Fibroblast of lung (primary cell): ENCODE measurements at regions not wholly inside any gene's neighbourhood (a gene's known extent, or its start where the extent isn't known, plus 50 kb on each side); places are given as distances from the start of the nearest gene placed in this dataset.

Source experiments
- DNase-seq, 2 donors: peaks; one replicate each; pipeline versions ENCODE4 v3.0.0 to v3.0.0-alpha.2; 2010; ENCODE audit warnings: low read depth in 2 of 2
- H2AFZ ChIP-seq: 2 replicates; pipeline ENCODE4 v1.5.1; 2012; ENCODE audit warnings: low read length, control low read depth, inconsistent platforms
- H3K27ac ChIP-seq: 2 replicates; pipeline ENCODE4 v1.5.1; 2011; ENCODE audit warnings: low read length, control low read depth; ENCODE audit not compliant: insufficient read depth
- H3K27me3 ChIP-seq: 2 replicates; pipeline ENCODE4 v1.5.1; 2011; ENCODE audit warnings: mild to moderate bottlenecking, low read length; ENCODE audit not compliant: control insufficient read depth, insufficient read depth
- H3K36me3 ChIP-seq: 2 replicates; pipeline ENCODE4 v1.5.1; 2011; ENCODE audit warnings: low read length; ENCODE audit not compliant: control insufficient read depth, insufficient read depth
- H3K4me1 ChIP-seq: 2 replicates; pipeline ENCODE4 v1.5.1; 2011; ENCODE audit warnings: low read length; ENCODE audit not compliant: control insufficient read depth, insufficient read depth; ENCODE audit errors: extremely low read depth
- H3K4me2 ChIP-seq: 2 replicates; pipeline ENCODE4 v1.5.1; 2011; ENCODE audit warnings: low read length, control low read depth; ENCODE audit not compliant: insufficient read depth; ENCODE audit errors: extremely low read depth
- H3K4me3 ChIP-seq, 4 experiments: fragments of 200-600 bp in 1 of 4; sonication (generic) in 1 of 4; replicated peaks in 1 of 4; 2 replicates each; pipeline ENCODE4 v1.5.1; 2011 to 2016; ENCODE audit warnings: low read length in 4 of 4, low read depth in 3 of 4, mild to moderate bottlenecking in 3 of 4, control low read depth in 2 of 4, inconsistent platforms in 1 of 4, mixed read lengths in 1 of 4; ENCODE audit not compliant: insufficient read depth in 1 of 4; ENCODE audit errors: control extremely low read depth in 1 of 4
- H3K79me2 ChIP-seq: 2 replicates; pipeline ENCODE4 v1.5.1; 2012; ENCODE audit warnings: mild to moderate bottlenecking, low read length, inconsistent platforms; ENCODE audit not compliant: control insufficient read depth, insufficient read depth
- H3K9ac ChIP-seq: 2 replicates; pipeline ENCODE4 v1.5.1; 2011; ENCODE audit warnings: mild to moderate bottlenecking, low read length, control low read depth; ENCODE audit not compliant: insufficient read depth
- H3K9me3 ChIP-seq: 2 replicates; pipeline ENCODE4 v1.5.1; 2012; ENCODE audit warnings: low read depth, low read length; ENCODE audit not compliant: control insufficient read depth, insufficient read depth
- H4K20me1 ChIP-seq: 2 replicates; pipeline ENCODE4 v1.5.1; 2011; ENCODE audit warnings: low read length; ENCODE audit not compliant: control insufficient read depth, insufficient read depth; ENCODE audit errors: extremely low read depth
- EZH2 ChIP-seq: IDR thresholded peaks from 2 replicates; pipeline ENCODE4 v1.5.1; 2012; ENCODE audit warnings: low read length, control low read depth, mild to moderate bottlenecking; ENCODE audit errors: missing control alignments
- TF ChIP-seq, protein P1 (sequence below), 2 donors: IDR thresholded peaks in 1 of 2; conservative IDR thresholded peaks in 1 of 2; 1 replicate in 1 of 2; 2 replicates in 1 of 2; pipeline ENCODE4 v1.5.1; 2011 to 2012; ENCODE audit warnings: low read length in 2 of 2, control low read depth in 1 of 2, inconsistent platforms in 1 of 2, low read depth in 1 of 2, mild to moderate bottlenecking in 1 of 2

DNA sequence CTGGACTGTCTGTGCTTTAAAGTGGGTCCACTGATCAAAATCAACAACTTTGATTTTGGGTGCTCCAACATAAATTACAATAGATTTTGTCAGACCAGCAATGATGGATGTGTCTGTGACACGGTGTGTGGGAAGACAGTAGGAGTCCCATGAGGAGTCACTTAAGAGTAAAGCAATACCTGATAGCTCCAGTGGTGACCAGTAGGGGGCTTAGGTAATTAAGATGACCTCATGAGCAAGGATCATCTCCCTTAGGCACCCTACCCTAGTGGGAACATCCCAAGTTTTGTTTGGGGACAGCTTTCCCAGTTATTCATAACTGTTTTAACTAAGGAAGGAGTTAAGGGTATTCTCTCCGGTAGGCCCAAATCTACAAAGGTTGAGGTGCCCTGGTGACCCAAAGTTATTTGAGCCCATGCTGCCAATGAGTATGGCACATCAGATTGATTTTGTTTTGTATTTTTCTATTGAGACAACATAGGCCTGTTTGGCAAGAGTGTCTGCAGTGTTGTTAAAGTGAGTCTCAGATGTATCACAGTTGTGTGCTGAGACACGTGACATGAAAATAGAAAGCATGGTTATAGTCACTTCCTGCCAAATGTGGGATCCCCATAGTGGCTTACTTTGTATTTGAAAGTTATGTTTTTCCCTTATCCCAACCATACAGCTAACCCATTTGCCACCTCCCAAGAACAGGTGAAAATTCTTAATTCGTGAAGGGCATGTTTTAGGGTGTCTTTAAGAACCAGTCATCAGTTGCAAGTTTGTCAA lies 1337.6 kb upstream of the SLC39A10 start:
- Histone ChIP-seq H3K79me2 (no peaks in the 10 kb centered on the region), H3K27me3 (no peaks in the 10 kb centered on the region), H3K4me1 (no peaks in the 10 kb centered on the region), H3K27ac (no peak overlapping the region), H3K9me3 (no peaks in the 10 kb centered on the region), H2AFZ (no peak overlapping the region), H3K4me2 (no peak overlapping the region), H3K4me3 (no peak overlapping the region), H4K20me1 (no peaks in the 10 kb centered on the region), H3K36me3 (no peaks in the 10 kb centered on the region), H3K9ac (no peak overlapping the region)
- no peak for TF ChIP-seq EZH2
- TF ChIP-seq, protein P1, sequence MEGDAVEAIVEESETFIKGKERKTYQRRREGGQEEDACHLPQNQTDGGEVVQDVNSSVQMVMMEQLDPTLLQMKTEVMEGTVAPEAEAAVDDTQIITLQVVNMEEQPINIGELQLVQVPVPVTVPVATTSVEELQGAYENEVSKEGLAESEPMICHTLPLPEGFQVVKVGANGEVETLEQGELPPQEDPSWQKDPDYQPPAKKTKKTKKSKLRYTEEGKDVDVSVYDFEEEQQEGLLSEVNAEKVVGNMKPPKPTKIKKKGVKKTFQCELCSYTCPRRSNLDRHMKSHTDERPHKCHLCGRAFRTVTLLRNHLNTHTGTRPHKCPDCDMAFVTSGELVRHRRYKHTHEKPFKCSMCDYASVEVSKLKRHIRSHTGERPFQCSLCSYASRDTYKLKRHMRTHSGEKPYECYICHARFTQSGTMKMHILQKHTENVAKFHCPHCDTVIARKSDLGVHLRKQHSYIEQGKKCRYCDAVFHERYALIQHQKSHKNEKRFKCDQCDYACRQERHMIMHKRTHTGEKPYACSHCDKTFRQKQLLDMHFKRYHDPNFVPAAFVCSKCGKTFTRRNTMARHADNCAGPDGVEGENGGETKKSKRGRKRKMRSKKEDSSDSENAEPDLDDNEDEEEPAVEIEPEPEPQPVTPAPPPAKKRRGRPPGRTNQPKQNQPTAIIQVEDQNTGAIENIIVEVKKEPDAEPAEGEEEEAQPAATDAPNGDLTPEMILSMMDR (conservative IDR thresholded peaks at IDR 0.05 in 1 of 2, IDR thresholded peaks at IDR 0.05 in 1 of 2; ENCODE audit: low read depth in 1 of 2, low read length in 2 of 2) = no peak
- no peak for DNase-seq

DNA sequence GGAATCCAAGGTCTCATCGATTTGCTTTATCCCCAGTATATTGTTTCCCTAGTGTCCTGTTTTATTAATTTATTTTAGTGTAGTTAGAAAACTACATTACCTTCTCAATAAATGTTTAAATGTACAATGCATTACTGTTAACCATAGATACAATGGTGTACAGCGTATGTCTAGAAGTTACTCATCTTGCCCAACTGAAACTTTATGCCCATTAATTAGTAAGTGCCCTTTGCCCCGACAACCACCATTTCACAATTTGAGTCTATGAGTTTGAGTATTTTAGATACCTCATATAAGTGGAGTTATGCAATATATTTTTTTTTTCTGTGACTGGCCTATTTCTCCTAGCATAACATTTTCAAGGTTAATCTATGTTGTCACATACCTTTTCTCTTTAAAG lies 1343.0 kb upstream of the SLC39A10 start:
- Histone ChIP-seq H3K27me3 (no peaks in the 10 kb centered on the region), H2AFZ (no peak overlapping the region), H4K20me1 (no peaks in the 10 kb centered on the region), H3K27ac (no peak overlapping the region), H3K4me2 (no peak overlapping the region), H3K4me1 (no peaks in the 10 kb centered on the region), H3K9me3 (no peaks in the 10 kb centered on the region), H3K4me3 (no peak overlapping the region), H3K9ac (no peak overlapping the region), H3K79me2 (no peaks in the 10 kb centered on the region), H3K36me3 (no peaks in the 10 kb centered on the region)
- TF ChIP-seq, protein P1 (conservative IDR thresholded peaks at IDR 0.05 in 1 of 2, IDR thresholded peaks at IDR 0.05 in 1 of 2; ENCODE audit: low read depth in 1 of 2, low read length in 2 of 2) = no peak
- no peak for TF ChIP-seq EZH2
- no peak for DNase-seq

DNA sequence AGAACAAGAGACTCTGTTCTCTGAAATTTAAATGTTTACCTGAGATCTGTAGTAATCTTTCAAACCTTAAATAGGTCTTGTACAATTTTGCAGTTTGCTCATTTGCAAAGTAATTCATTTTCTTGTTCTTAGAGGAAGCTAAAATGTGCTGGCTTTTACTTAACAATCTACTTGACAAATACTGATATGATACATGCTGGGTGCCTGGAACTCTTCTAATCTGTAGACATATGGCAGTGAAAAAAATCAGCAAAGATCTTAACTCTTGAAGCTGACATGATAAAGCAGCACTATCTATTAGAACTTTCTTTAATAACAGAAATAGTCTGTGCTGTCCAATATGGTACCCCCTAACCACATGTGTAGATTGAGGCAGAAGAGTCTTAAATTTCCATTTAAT lies 1352.8 kb upstream of the SLC39A10 start:
- Histone ChIP-seq H3K9me3 (no peaks in the 10 kb centered on the region), H3K36me3 (no peaks in the 10 kb centered on the region), H2AFZ (no peak overlapping the region), H3K9ac (no peak overlapping the region), H3K4me3 (no peak overlapping the region), H3K27ac (no peak overlapping the region), H3K4me1 (no peaks in the 10 kb centered on the region), H4K20me1 (no peaks in the 10 kb centered on the region), H3K27me3 (no peaks in the 10 kb centered on the region), H3K4me2 (no peak overlapping the region), H3K79me2 (no peaks in the 10 kb centered on the region)
- no peak for TF ChIP-seq EZH2
- TF ChIP-seq, protein P1 (conservative IDR thresholded peaks at IDR 0.05 in 1 of 2, IDR thresholded peaks at IDR 0.05 in 1 of 2; ENCODE audit: low read depth in 1 of 2, low read length in 2 of 2) = no peak
- DNase-seq = no peak
